ENCODE measurements at regions not wholly inside any gene's neighbourhood (a gene's known extent, or its start where the extent isn't known, plus 50 kb on each side); places are given as distances from the start of the nearest gene placed in this dataset.

DNA sequence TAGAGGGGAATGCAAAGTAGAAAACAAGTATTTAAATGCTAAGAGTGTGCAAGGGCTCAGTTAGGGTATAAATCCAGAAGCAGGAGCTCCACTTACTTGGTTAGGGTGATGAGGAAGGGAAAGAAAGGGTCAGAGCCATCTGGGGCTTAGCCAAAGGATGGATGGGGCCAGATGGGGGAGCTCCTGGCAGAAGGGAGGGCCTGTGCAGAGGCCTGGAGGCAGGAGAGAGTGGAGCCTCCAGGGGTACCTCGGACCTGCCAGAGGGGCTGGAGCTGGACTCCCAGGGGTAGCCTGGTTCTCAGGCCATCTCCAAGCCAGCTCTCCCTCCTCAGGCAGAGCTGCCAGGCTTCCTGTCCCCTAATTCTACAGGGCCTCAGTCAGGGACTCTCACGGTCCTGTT, 506.3 kb downstream of the SHQ1 start:
- DNase-seq (ENCODE audit: low read depth) = no peak

DNA sequence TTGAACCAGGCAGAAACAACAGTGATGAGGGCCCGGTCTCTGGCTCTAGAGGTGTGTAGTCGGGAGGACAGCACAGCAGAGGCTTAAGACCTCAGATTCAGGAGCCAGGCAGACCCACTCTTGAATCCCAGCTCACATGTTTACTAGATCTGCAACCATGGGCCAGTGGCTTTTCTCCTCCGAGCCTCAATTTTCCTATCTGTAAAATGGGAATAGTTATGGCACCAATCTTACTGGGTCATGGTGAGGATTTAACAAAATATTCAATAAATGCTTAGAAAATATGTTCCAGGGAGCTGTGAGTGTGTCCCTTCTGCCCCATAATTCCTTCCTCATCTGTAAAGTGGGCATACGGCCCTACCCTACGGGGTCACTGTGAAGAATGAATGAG, 506.9 kb downstream of the SHQ1 start:
- DNase-seq (ENCODE audit: low read depth) = no peak

DNA sequence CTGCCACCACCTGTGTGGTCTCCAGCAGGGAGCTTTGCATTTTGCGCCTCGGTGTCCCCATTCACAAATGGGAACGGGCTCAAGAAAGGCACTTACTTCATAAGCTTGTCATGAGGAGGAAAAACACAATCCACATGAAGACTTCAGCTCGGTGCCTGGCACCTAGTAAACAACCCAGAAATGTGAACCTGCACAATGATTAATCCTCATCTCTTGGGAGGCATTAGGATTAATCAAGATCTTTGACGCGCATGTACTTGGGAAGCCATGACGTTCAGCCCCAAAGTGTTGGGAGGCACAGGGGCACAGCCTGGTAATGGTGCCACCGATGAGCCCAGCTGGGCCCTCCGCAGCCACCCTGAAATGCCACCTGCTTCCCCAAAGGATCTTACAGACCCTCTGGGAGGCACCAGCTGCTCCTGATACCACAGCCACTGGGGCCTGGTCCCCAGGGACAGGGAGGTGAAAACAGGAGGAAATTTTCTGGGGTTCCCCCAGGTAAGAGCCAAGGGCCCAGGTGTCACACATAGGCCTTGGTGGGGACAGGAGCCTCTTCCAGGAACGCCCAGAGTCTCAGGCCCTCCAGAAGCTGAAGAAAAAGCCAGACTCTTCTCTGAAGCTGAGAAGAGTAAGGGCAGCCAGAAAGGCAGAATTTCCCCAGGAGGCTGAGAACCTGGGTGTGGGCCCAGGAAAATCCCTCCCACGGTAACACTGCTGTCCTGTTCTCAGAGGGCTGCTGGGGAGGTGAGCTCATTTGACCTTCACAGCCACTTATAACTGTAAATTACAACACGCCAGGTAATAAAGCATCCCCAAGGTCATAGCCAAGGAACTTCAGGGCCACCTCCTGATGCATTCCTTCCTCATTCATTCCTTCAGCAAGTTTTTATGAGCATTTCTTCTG, 507.5 kb downstream of the SHQ1 start:
- DNase-seq (ENCODE audit: low read depth) = no peak

DNA sequence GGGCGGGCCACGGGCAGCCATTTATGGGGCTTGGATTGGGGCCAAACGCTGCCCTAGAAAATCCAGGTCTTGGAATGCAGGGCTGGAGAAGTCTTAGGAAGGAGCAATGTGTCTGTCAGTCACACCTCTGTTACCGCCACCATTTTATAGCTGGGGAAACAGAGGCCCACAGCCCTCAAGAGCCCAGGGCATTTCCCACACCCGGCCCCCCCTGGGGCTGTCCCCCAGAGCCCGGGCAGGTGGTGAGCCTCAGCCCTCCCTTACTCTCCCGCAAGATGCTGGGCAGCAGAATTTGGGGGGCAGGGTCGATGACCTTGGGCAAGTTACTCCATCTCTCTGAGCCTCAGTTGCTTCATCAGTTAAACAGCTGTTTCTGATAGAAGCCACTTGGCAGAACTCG, 508.2 kb downstream of the SHQ1 start:
- DNase-seq (ENCODE audit: low read depth) = no peak

DNA sequence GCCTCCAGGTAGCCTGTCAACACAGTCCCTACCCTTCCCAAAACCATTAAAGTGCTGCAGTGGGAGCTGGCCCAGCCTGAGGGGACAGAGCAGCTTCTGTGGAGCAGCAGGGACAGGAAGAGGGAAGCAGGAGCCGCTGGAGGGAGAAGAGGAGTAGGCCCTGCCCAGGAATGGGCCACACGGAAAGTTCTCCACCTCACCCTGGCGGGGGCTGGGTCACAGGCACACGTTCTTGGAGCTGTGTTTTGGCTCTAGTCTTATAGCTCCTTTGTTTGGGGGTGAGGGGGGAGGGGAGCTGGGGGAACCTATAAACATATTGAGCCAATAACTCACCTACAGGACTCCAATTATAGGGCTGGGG, 508.6 kb downstream of the SHQ1 start:
- DNase-seq (ENCODE audit: low read depth) = no peak

DNA sequence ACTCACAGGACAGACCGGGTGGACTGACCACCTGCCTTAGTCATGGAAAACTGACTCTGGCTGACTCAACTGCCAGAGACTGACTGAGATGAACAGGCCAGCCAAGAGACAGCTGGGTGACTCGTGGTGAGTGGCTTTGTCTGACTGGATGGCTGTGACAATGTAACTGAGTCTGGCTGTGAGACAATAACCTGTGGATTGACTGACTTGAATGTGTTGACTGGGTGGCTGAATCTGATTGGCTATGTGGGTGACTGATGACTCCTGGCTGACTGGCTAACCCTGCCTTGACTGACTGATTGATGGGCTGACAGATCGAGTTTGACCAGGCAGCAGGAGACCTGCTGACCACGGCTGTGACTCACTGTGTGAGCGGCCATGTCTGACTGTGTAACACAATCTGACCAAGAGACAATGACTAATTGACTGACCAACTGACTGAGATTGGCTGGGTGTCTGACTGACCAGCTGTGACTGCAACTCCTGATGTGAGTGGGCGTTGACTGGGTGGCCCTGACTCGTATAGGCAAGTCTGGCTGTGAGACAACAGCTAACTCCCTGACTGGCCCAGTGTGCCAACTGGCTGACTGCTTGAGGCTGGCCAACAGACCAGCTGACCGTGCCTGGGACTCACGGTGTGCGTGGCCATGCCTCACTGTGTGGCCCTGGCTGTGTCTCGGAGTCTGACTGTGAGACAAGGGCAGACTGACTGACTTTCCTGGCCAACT, 509.1 kb downstream of the SHQ1 start:
- DNase-seq (ENCODE audit: low read depth) = peak; percentile 41

DNA sequence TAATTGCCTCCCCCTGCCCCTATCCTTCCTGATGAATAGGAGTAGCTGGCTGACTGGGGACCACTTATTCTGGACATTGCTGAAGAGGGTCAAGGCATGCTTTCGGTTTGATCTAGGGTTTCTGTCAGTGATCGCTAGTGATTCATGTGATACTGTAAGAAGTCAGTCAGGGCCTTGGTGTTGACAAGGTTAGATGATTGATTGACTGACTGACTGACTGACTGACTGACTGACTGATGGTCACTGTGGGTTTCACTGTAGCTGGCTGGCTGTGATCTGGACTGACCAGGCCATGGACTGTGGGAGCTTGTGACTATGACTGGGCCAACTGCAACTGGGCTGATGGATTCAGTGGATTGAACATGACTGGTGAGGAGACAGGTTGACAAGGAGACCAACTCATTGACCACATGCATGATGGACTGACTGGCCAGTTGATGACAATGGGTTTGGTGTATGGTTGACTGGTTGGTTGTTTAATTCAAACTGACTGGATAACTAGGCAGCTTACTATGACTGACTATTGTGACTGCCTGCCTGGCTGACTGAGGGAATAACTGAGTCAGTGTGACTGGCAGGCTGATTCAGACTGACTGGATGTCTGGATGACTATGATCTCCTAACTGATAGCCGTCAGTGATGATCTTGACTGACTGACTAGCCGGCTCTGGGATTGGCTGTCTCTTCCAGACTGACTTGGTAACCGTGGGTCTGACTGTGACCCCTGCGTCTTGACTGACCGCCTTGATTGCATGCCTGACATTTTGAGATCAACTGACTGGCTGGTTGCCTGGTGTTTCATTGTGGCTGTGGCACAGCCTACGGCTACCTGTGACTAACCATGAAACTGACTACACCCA, 509.9 kb downstream of the SHQ1 start:
- DNase-seq (ENCODE audit: low read depth) = peak; percentile 17

DNA sequence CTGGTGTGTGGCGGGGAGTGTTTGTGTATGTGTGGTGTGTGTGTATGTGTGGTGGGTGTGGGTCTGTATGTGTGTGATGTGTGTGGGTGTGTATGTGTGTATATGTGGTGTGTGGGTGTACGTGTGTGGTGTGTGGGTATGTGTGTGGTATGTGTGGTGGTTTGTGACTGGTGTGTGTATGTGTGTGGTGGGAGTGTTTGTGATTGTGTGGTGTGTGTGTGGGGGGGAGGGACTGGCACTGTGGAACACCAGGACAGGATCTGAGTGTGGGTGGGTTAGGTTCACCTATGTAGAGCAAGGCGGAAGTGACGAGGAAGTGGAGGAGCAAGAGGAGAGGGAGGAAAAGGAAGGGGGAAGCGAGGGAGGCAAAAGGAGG, 510.8 kb downstream of the SHQ1 start:
- DNase-seq (ENCODE audit: low read depth) = no peak

DNA sequence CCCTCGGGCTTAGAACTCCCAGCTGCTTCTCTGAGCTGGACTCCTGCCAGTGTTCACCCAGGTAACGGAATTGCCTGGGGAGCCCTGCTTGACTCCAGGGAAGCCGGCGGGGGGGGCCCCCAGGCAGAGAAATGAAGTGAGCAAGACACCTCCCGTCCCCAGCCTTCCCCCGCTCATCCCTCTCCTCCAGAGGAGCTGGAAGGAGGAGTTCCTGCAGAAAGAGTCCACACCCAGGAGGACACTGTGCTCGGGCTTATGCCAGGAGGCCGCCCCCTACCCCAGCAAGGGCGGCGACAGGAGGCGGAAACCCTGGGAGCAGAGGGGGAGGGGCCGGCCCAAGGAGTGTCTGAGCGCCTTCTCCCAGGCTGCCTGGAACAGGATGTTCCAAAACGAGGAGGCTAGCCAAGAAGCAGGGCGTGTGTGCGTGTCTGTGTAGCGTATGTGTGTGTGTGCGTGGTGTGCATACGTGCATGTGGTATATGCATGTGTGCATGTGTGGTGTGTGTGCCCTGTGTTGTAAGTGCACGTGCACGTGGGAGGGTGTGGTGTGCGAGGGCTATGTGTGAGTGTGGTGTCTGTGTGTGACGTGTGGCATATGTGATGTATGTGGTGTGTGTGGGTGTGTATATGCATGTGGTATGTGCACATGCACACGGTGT, 511.3 kb downstream of the SHQ1 start:
- no peak for DNase-seq (ENCODE audit: low read depth)

DNA sequence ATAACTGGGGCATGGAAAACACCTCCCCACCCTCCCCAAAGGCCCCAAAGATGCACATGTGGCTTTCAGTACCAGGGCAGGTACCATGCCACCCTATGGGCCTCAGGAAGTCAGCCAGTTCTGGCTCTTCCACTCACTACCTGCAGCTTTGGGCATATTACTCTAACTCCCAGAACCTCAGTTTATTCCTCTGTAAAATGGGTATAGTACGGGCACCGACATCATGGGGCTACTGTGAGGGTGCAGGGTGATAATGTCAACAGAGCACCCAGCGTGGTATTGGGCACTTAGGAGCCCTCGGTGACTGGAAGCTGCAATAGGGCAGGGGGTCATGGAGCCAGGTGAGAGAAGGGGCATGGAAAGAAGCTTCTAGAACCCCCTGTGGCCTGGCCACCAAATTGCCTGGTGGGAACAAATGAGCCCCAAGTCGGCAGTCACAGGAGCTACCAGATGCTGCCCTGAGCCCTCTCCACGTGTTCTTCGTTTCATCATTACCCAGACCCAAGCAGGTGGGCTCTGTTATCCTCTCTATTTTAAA, 512.1 kb downstream of the SHQ1 start:
- DNase-seq (ENCODE audit: low read depth) = no peak

DNA sequence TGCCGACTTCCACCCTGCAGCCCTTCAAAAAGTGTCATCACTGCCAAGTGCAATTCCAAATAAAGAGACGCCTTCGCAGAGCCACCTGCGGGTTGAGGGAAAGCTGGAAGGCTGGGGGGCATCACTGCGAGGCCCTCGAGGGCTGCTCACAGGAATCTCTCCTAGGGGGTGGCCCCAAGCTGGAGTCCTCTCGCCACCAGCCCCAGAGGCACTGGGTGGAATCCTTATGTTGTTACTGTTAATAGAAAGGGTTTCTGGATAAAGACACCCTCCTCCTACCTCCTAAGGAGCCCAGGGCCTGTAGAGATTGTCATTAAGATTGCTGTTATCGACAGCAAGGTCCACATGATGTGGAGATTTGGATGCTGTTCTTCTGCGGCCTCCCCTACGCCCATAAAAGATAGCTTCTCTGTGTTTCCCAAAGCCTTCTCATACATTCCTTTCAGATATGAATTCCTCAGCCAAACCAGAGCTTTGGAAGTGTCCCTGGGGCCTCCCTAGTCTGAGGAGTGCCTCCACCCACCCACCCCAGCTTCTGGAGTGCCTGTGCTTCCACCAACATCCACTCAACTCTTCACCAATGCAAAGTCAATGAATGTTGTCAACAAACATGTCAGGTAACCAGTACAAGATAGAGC, 512.7 kb downstream of the SHQ1 start:
- DNase-seq (ENCODE audit: low read depth) = no peak

DNA sequence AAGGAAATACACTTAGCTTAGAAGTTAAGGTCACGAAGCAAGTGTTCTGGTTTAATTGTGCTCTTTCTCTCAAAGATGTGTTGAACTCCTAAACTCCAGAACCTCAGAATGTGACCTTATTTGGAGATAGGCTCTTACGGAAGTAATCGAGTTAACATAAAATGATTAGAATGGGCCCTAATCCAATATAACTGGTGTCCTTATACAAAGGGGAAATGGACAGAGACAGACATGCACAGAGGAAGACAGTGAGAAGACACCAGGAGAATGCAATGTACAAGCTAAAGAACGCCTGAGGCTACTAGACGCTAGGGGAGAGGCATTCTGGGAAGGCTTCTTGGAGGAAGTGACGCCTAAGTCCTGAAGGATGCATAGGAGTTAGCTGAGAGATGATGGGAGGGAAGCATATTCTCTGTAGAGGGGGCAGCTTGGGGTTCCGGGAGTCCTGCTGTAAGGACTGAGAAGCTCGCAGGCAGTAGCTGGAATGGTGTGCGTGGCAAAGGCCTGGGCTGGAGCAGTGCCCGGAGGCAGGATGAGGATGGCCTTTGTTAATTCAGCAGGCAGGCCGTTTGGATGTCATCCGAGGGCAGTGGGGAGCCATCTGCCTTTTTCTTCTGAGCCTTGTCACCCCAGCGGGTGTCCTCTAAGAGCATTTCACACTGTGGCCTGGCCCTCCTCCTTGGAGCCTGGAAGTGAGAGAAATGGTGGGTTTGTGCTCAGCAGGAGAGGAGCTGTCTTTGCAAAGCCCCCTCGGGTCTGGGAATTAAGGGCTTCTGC, 513.4 kb downstream of the SHQ1 start:
- DNase-seq (ENCODE audit: low read depth) = no peak

DNA sequence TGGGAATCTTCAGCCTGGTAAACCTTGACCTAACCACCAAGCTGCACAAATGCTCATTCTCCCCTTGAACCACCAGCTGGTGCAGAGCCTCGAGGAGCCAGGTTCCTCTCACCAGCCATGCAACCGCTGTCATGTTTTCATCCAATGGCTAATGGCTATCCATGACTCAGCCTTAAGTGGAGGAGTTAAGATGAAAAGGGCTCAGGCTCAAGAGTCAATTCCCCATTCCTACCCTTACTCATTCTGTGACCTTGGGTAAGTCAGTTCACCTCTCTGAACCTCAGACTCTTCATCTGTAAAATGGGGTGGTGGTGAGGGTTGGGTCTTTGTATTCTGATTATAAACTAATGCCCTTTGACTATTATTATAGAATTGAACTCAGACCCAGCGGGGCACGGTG, 515.6 kb downstream of the SHQ1 start:
- no peak for DNase-seq (ENCODE audit: low read depth)

DNA sequence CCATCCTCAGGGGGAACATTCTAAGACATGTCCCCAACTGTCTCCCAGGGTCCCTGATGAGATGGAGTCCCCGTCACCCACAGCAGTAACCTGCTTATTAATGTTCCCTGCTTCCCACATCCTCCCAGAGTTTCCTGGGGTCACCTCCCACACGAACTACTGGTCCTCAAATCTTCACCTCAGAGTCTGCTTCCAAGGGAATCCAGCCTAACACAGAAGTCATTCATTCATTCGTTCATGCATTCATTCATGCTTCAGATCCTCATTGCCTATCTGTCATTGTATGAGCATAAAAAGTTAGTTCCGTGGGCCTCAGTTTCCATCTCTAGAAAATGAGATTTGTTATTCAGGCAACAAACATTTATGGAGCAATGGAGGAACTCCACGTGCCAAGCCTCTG, 516.2 kb downstream of the SHQ1 start:
- DNase-seq (ENCODE audit: low read depth) = no peak

DNA sequence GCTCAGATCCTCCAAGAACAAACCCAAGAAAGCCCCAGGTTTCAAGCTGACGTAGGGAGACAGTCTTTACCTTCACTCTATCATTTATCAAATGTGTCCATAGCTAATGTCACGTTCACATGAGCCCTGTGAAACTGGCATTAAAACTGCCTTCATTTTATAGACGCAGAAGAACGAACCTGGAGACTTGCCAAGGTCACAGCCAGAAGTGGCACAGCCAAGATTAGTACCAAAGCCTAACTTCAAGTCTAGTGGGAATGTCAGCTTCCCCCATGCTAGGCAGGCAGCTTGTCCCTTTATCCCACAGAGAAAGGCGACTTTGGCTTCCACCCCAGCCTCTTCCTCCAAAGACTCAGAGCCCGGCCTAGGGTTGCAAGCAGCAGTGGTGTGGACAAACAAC, 517.2 kb downstream of the SHQ1 start:
- DNase-seq (ENCODE audit: low read depth) = no peak

DNA sequence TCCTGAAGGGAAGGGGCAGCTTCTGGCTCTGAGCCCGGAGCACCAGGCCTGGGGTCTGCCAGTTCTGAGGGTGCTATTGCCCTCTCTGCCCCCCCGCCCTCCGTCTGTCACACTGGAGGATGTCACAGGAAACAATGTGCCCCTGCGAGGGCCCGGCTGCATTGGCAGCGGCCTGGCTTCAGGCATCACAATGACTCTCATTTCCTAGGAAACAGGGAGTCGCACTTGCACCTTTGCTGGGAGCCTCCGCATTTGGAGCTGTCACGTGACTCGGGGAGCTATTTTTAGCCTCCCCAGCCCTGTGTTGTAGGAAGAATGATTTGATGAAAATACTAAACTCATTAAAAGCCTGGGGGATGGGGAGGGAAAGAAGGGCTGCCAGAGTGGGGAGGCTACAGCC, 518.9 kb downstream of the SHQ1 start:
- DNase-seq (ENCODE audit: low read depth) = no peak

DNA sequence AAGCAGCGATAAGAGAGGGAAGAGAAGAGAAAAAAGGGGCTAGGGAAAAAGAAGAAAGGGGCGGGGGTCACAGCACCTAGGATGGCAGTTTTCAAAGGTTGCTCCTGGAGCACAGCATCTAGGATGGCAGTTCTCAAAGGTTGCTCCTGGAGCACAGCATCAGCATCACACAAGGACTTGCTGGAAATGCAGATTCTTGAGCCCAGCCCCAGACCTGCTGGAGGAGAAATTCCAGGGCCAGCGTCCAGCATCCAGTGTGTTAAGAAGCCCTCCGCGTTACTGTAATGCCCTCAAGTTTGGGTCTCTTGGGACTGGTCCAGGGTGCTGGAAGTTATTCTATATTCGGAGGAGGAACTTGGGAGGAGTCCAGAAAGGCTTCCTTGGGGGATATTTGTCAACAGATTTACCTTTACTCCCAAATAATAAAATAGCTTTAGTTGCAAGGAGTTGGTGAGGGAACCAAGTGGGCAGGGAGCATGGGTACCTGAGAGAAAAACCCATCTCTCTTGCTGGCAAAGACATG, 519.4 kb downstream of the SHQ1 start:
- no peak for DNase-seq (ENCODE audit: low read depth)

DNA sequence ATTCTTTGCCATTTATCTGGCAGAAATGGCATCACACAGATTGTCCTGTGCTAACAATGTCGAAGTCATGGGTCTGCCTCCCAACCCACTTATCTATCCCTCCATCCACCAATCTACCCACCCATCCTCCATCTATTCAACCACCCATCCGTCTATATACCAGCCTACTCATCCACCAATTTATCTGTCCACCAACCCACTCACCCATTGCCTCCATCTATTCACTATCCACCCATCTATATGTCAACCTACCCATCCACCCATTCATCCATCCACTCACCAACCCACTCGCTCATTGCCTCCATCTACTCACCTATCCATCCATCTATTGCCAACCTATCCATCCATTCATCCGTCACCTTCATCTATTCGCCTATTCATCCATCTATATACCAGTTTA, 521.2 kb downstream of the SHQ1 start:
- DNase-seq (ENCODE audit: low read depth) = no peak

DNA sequence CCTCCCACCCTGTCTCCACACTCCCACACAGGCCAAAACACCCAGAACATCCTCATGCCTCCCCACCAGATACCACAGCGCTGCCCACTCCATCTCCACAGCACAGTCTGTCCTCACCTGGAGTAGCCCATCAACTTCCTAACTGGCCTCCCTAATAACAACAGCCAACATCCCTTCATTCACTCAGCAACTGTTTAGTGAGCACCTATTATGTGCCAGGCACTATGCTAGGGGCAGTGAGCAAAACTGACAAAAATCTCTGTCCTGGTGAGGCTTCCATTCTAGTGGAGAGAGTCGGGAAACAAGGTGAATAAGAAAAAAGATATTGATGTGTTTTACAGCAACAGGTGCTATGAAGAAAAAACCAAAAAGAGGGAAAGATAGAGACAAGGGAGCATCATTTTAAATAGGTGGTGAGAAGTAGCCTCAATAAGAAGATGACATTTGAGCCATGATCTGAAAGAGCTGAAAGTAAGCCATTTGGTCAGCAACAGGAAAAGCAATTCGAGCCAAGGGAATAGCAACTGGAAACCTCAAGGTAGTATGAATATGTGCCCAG, 523.9 kb downstream of the SHQ1 start:
- DNase-seq (ENCODE audit: low read depth) = no peak

DNA sequence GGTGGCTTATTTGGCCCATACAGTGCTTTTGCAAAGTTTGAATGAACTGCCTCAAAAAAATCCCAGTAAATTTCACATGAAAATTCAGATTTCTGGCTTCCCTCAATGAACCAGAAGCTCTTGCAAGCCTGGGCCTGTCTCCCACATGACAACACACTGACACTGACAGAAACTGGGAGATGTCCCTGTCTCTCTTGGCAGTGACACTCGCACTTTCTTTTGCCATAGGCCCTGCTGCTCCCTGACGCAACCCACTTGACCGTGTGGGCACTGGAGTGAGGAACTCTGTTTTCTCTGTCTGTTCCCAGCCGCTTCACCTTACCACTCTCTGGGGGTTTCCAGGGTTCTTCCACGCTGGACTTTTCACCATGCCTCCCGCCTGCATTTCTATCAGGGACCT, 524.5 kb downstream of the SHQ1 start:
- no peak for DNase-seq (ENCODE audit: low read depth)

All from activated T-helper 9 cell treated with anti-CD3 and anti-CD28 coated beads, Interleukin-2, amount 50 U/mL, for 16 hours (primary cell).